ENCODE measurements at regions not wholly inside any gene's neighbourhood (a gene's known extent, or its start where the extent isn't known, plus 50 kb on each side); places are given as distances from the start of the nearest gene placed in this dataset.

DNA sequence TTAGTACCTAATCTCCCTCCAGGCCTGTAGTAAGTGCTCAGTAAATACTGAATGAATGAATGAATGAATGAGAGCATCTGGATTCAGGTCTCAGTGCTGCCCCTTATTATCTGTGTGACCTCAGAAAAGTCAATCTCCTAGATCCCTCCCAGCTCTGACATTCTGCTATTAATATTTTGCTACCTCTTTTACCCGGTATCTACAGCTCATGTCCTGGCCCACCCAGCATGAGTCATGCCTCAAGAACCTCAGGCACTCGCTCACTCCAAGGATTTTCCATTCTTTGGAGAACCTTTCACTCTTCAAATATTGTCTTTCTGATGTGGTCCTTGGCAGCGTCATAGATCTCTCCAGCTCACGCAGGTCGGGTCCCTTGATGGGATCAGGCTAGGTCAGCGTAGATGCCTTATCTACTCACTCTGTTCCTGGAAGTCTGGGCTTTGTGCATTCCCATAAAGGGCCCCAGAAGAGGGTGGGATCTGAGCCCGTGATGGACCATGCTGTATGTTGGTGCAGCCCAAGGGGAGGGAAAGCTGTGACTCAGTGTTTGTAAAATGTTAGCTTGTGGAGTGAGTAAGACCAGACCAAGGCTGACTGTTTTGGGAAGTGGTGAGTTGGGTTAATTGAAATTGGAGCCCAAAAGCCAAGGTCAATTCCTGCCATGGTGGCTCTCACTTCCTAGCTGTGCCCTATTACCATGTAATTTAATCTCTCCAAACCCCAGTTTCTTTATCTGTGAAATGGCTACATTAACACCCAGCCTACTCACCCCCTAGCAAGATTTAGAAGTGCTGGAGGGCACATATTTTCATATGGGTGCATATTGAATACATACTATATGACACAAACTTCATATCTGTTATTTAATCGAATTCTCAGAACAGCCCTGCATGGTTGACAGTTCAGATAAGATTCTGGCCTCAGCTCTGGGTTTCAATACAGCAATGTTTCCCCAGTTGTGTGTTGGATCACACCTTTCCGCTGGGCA, 214.1 kb upstream of the USP24 start:
- peaks cover 47% of the 10 kb centered on the region for H3K4me1 ChIP-seq (replicated peaks; ENCODE audit: insufficient read depth)

GRCh38 chr1:55428231-55428630, 213.1 kb upstream of the USP24 start:
- CTCF ChIA-PET = interaction anchor here (1.2 to 1.6 kb wide), 2 partner anchors 49 to 52 kb away, joined by 3 to 7 read pairs; no protein-coding TSS in a partner anchor

More for the DNA sequence above, 214.1 kb upstream of the USP24 start:
- no peaks in the 10 kb centered on the region for H3K9me2 ChIP-seq (ENCODE audit: insufficient read depth)
- peak overlapping the region; percentile 45 for H3K4me2 ChIP-seq
- TF ChIP-seq, protein P1, sequence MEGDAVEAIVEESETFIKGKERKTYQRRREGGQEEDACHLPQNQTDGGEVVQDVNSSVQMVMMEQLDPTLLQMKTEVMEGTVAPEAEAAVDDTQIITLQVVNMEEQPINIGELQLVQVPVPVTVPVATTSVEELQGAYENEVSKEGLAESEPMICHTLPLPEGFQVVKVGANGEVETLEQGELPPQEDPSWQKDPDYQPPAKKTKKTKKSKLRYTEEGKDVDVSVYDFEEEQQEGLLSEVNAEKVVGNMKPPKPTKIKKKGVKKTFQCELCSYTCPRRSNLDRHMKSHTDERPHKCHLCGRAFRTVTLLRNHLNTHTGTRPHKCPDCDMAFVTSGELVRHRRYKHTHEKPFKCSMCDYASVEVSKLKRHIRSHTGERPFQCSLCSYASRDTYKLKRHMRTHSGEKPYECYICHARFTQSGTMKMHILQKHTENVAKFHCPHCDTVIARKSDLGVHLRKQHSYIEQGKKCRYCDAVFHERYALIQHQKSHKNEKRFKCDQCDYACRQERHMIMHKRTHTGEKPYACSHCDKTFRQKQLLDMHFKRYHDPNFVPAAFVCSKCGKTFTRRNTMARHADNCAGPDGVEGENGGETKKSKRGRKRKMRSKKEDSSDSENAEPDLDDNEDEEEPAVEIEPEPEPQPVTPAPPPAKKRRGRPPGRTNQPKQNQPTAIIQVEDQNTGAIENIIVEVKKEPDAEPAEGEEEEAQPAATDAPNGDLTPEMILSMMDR (conservative IDR thresholded peaks at IDR 0.05) = no peak
- no peak for TF ChIP-seq EZH2 (IDR thresholded peaks at IDR 0.05; ENCODE audit: low read depth)
- H3K4me3 ChIP-seq = no peak overlapping the region
- no peaks in the 10 kb centered on the region for H3K27me3 ChIP-seq (ENCODE audit: insufficient read depth, low read depth)
- intact Hi-C loops (cut with micrococcal nuclease; ENCODE audit: unreplicated experiment) = loop anchor here (1.0 to 5.0 kb wide), 17 partner anchors 38 to 1150 kb away; partner anchors contain the start of gene PLPP3
- ChIA-PET POLR2A (ENCODE audit: unreplicated experiment) (interaction anchor here (0.5 to 0.9 kb wide), 5 partner anchors 8 to 346 kb away, joined by 3 to 13 read pairs (median 4); no protein-coding TSS in a partner anchor), CTCF (interaction anchor here (0.8 to 1.6 kb wide), 3 partner anchors 50 to 1148 kb away, joined by 3 to 7 read pairs (median 3); no protein-coding TSS in a partner anchor)
- DNase-seq = peak; percentile 95 to 100
- H3K9me3 ChIP-seq (ENCODE audit: insufficient read depth, low read depth) = no peaks in the 10 kb centered on the region
- peak overlapping the region; percentile 77 for H3K27ac ChIP-seq
- BruUV-seq (replicated peaks) = no TSS peak
- peaks cover 18% of the 10 kb centered on the region for H3F3A ChIP-seq (ENCODE audit: insufficient read depth, low read depth)
- H4K20me1 ChIP-seq (ENCODE audit: insufficient read depth) = no peaks in the 10 kb centered on the region
- H3K79me2 ChIP-seq (ENCODE audit: low read depth) = no peaks in the 10 kb centered on the region
- H3K36me3 ChIP-seq (ENCODE audit: low read depth) = no peaks in the 10 kb centered on the region
- no peak overlapping the region for H2AFZ ChIP-seq

DNA sequence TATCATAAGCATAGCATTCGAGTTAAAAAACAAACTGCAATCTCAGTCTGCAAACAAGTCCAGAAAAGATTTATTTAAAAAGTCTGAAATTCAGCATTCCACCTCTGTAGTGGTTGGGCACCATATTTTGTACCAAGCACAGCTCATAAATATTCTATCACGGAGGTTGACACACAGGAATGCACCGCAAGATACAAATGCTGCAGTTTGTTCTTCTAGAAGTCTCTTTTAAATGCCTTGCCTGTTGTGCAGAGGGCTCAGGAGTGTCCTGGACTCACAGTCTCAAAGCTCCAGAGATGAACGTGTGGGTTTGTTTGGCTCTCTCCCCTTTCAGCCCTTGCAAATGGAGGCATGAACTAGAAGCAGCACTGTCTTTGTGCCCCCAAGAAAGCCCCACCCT, 212.4 kb upstream of the USP24 start:
- CTCF ChIA-PET = no interaction called here
- H3K79me2 ChIP-seq (ENCODE audit: low read depth) = no peaks in the 10 kb centered on the region
- H3K4me3 ChIP-seq = no peak overlapping the region
- H3K36me3 ChIP-seq (ENCODE audit: low read depth) = no peaks in the 10 kb centered on the region
- H4K20me1 ChIP-seq (ENCODE audit: insufficient read depth) = no peaks in the 10 kb centered on the region
- BruUV-seq (replicated peaks) = no TSS peak
- DNase-seq = no peak
- no peaks in the 10 kb centered on the region for H3K9me2 ChIP-seq (ENCODE audit: insufficient read depth)
- no peak overlapping the region for H2AFZ ChIP-seq
- no peaks in the 10 kb centered on the region for H3K27me3 ChIP-seq (ENCODE audit: insufficient read depth, low read depth)
- TF ChIP-seq, protein P1 (conservative IDR thresholded peaks at IDR 0.05) = no peak
- no peak for TF ChIP-seq EZH2 (IDR thresholded peaks at IDR 0.05; ENCODE audit: low read depth)
- H3K27ac ChIP-seq = no peak overlapping the region
- H3K4me2 ChIP-seq = no peak overlapping the region
- peaks cover 18% of the 10 kb centered on the region for H3F3A ChIP-seq (ENCODE audit: insufficient read depth, low read depth)
- POLR2A ChIA-PET (ENCODE audit: unreplicated experiment) = no interaction called here
- intact Hi-C loops (cut with micrococcal nuclease; ENCODE audit: unreplicated experiment) = loop anchor here (2.0 to 5.0 kb wide), 9 partner anchors 39 to 1090 kb away; no protein-coding TSS in a partner anchor
- peaks cover 47% of the 10 kb centered on the region for H3K4me1 ChIP-seq (replicated peaks; ENCODE audit: insufficient read depth)
- H3K9me3 ChIP-seq (ENCODE audit: insufficient read depth, low read depth) = no peaks in the 10 kb centered on the region

More at GRCh38 chr1:55428231-55428630, 213.1 kb upstream of the USP24 start:
- peaks cover 18% of the 10 kb centered on the region for H3F3A ChIP-seq (ENCODE audit: insufficient read depth, low read depth)
- DNase-seq = no peak
- TF ChIP-seq EZH2 (IDR thresholded peaks at IDR 0.05; ENCODE audit: low read depth) = no peak
- TF ChIP-seq, protein P1 (conservative IDR thresholded peaks at IDR 0.05) = no peak
- H3K9me2 ChIP-seq (ENCODE audit: insufficient read depth) = no peaks in the 10 kb centered on the region
- no peaks in the 10 kb centered on the region for H3K79me2 ChIP-seq (ENCODE audit: low read depth)
- H3K36me3 ChIP-seq (ENCODE audit: low read depth) = no peaks in the 10 kb centered on the region
- no peaks in the 10 kb centered on the region for H4K20me1 ChIP-seq (ENCODE audit: insufficient read depth)
- POLR2A ChIA-PET (ENCODE audit: unreplicated experiment) = no interaction called here
- intact Hi-C loops (cut with micrococcal nuclease; ENCODE audit: unreplicated experiment) = loop anchor here (2.0 to 5.0 kb wide), 9 partner anchors 39 to 1089 kb away; no protein-coding TSS in a partner anchor
- no TSS peak for BruUV-seq (replicated peaks)
- peaks cover 47% of the 10 kb centered on the region for H3K4me1 ChIP-seq (replicated peaks; ENCODE audit: insufficient read depth)
- H2AFZ ChIP-seq = no peak overlapping the region
- no peaks in the 10 kb centered on the region for H3K27me3 ChIP-seq (ENCODE audit: insufficient read depth, low read depth)
- H3K9me3 ChIP-seq (ENCODE audit: insufficient read depth, low read depth) = no peaks in the 10 kb centered on the region
- peak overlapping the region; percentile 37 for H3K4me2 ChIP-seq
- H3K27ac ChIP-seq = peak overlapping the region; percentile 67
- no peak overlapping the region for H3K4me3 ChIP-seq
